K562 (cell line): ENCODE measurements at regions not wholly inside any gene's neighbourhood (a gene's known extent, or its start where the extent isn't known, plus 50 kb on each side); places are given as distances from the start of the nearest gene placed in this dataset.

ENCODE experiments used
- ATAC-seq: fragments of 200-7000 bp; cut with Tn5 transposase; 3 replicates; pipeline ENCODE4 v1.9.1; 2020; ENCODE audit warnings: moderate library complexity
- BruUV-seq: library from RNA; stranded (reverse); fragments of 400-500 nt; replicated peaks from 2 replicates; lab custom pipeline; 2021; lab: Mats Ljungman, UMichigan
- CTCF ChIA-PET: fragments of 300-600 bp; formaldehyde crosslinking; extraction: SDS; loops from one replicate; lab custom pipeline; 2021; ENCODE audit warnings: low intra/inter-chr PET ratio; lab: Yijun Ruan, JAX
- POLR2A ChIA-PET: fragments of 300-600, 350-650 bp; sonication (Branson Sonifier 250); formaldehyde crosslinking; extraction: SDS; loops from one replicate; lab custom pipeline; 2021; ENCODE audit warnings: antibody characterized with exemption, inconsistent platforms; lab: Yijun Ruan, JAX
- DNase-seq, 4 experiments: peaks; one replicate each; pipeline versions ENCODE4 v3.0.0 to v3.0.0-alpha.2; 2011 to 2018; ENCODE audit warnings: low spot score in 3 of 4, mixed read lengths in 3 of 4; ENCODE audit errors: extremely low read depth in 1 of 4
- FAIRE-seq: peaks from 2 replicates; lab custom pipeline; 2011; peaks lifted over from hg19 to GRCh38; lab: Jason Lieb, UNC
- H2AFZ ChIP-seq: 2 replicates; pipeline ENCODE4 v1.6.0; 2011; ENCODE audit warnings: low read depth, low read length, control low read depth, inconsistent platforms
- H3K27ac ChIP-seq: fragments of 200-600 bp; 3 replicates; pipeline ENCODE4 v1.8.0; 2011; ENCODE audit warnings: low read depth, mild to moderate bottlenecking, control low read depth, inconsistent platforms, low read length, moderate library complexity, mixed read lengths; ENCODE audit errors: extremely low read depth
- H3K27me3 ChIP-seq, 2 experiments: fragments of 300-600 bp in 1 of 2; 2 replicates in 1 of 2; 3 replicates in 1 of 2; pipeline versions ENCODE4 v1.6.0 to v1.8.0; 2011; ENCODE audit warnings: inconsistent platforms in 2 of 2, low read length in 2 of 2, mild to moderate bottlenecking in 1 of 2, mixed read lengths in 1 of 2, moderate library complexity in 1 of 2; ENCODE audit not compliant: control insufficient read depth in 2 of 2, insufficient read depth in 2 of 2
- H3K36me3 ChIP-seq: fragments of 300-600 bp; 3 replicates; pipeline ENCODE4 v1.8.0; 2011; ENCODE audit warnings: mild to moderate bottlenecking, low read length, inconsistent platforms; ENCODE audit not compliant: control insufficient read depth, insufficient read depth
- H3K4me1 ChIP-seq, 2 experiments: fragments of 200-600 bp in 1 of 2; replicated peaks in 1 of 2; 2 replicates in 1 of 2; 3 replicates in 1 of 2; pipeline versions ENCODE4 v1.5.1 to v1.8.0; 2011; ENCODE audit warnings: inconsistent platforms in 2 of 2, low read length in 2 of 2, mild to moderate bottlenecking in 1 of 2, mixed read lengths in 1 of 2, moderate library complexity in 1 of 2; ENCODE audit not compliant: control insufficient read depth in 2 of 2, insufficient read depth in 2 of 2
- H3K4me2 ChIP-seq: 2 replicates; pipeline ENCODE4 v1.6.1; 2011; ENCODE audit warnings: low read length, control low read depth, inconsistent platforms, mixed read lengths; ENCODE audit not compliant: insufficient read depth
- H3K4me3 ChIP-seq: fragments of 200-600 bp; sonication (generic), shearing (Covaris generic); 2 replicates; pipeline ENCODE4 v1.5.1; 2016; ENCODE audit warnings: control low read depth, inconsistent platforms
- H3K79me2 ChIP-seq: fragments of 200-600 bp; 3 replicates; pipeline ENCODE4 v1.8.0; 2011; ENCODE audit warnings: low read length, inconsistent platforms; ENCODE audit not compliant: control insufficient read depth, insufficient read depth
- H3K9ac ChIP-seq, 2 experiments: 2 replicates each; pipeline versions ENCODE4 v1.6.0 to v1.6.1; 2011; ENCODE audit warnings: low read depth in 2 of 2, low read length in 2 of 2, control low read depth in 1 of 2, inconsistent platforms in 1 of 2, mild to moderate bottlenecking in 1 of 2, mixed read lengths in 1 of 2; ENCODE audit not compliant: insufficient read depth in 1 of 2
- H3K9me1 ChIP-seq: one replicate; pipeline ENCODE4 v1.6.0; 2011; ENCODE audit warnings: inconsistent platforms, mild to moderate bottlenecking, low read length, moderate library complexity; ENCODE audit not compliant: control insufficient read depth, insufficient read depth
- H3K9me3 ChIP-seq: replicated peaks from 2 replicates; pipeline ENCODE4 v1.5.1; 2011; ENCODE audit warnings: low read depth, low read length, inconsistent platforms; ENCODE audit not compliant: control insufficient read depth, insufficient read depth
- H4K20me1 ChIP-seq: replicated peaks from 2 replicates; pipeline ENCODE4 v1.6.1; 2011; ENCODE audit warnings: low read length, inconsistent platforms, mixed read lengths; ENCODE audit not compliant: control insufficient read depth, insufficient read depth
- CBFA2T2 ChIP-seq: fragments of 450-650 bp; conservative IDR thresholded peaks from 2 replicates; pipeline ENCODE4 v1.6.1; 2017; ENCODE audit warnings: mild to moderate bottlenecking
- EZH2 ChIP-seq: IDR thresholded peaks from 2 replicates; pipeline ENCODE4 v1.6.1; 2012; ENCODE audit warnings: low read depth, mild to moderate bottlenecking, inconsistent platforms, low read length, borderline replicate concordance
- GATAD2A ChIP-seq: fragments of 450-650 bp; IDR thresholded peaks from 2 replicates; pipeline ENCODE4 v1.6.1; 2017
- MIER1 ChIP-seq: fragments of 450-650 bp; IDR thresholded peaks from 2 replicates; pipeline ENCODE4 v1.6.1; 2016; ENCODE audit warnings: antibody characterized with exemption, mild to moderate bottlenecking, low read depth
- MYBL2 ChIP-seq, 2 experiments: fragments of 450-650 bp in 1 of 2; sonication (generic) in 1 of 2; formaldehyde crosslinking in 1 of 2; IDR thresholded peaks; 2 replicates each; pipeline versions ENCODE4 v1.6.1 to v1.8.1; 2017 to 2022; ENCODE audit warnings: borderline replicate concordance in 1 of 2, inconsistent platforms in 1 of 2, low read depth in 1 of 2, mild to moderate bottlenecking in 1 of 2, missing genetic modification reagents in 1 of 2, moderate library complexity in 1 of 2
- SREBF2 ChIP-seq: sonication (generic); formaldehyde crosslinking; IDR thresholded peaks from 2 replicates; pipeline ENCODE4 v1.4.0; 2020; ENCODE audit warnings: mild to moderate bottlenecking, missing genetic modification reagents
- TCF7 ChIP-seq: sonication (generic); IDR thresholded peaks from 2 replicates; pipeline ENCODE4 v1.6.1; 2016; ENCODE audit warnings: antibody characterized with exemption, borderline replicate concordance
- TRIM28 ChIP-seq: fragments of 450-650 bp; IDR thresholded peaks from 2 replicates; pipeline ENCODE4 v1.6.1; 2017
- ZFPM2 ChIP-seq: fragments of 250-450 bp; sonication (Bioruptor Pico); IDR thresholded peaks from 2 replicates; pipeline ENCODE4 v1.5.1; 2022; ENCODE audit warnings: mild to moderate bottlenecking
- ZKSCAN1 ChIP-seq: fragments of 150-350 bp; IDR thresholded peaks from 2 replicates; pipeline ENCODE4 v1.6.1; 2016; ENCODE audit warnings: low read depth, low read length
- ZNF24 ChIP-seq: fragments of 450-650 bp; IDR thresholded peaks from 2 replicates; pipeline ENCODE4 v1.6.1; 2016
- ZSCAN32 ChIP-seq: fragments of 450-650 bp; formaldehyde crosslinking; IDR thresholded peaks from 2 replicates; pipeline ENCODE4 v1.4.0; 2020; ENCODE audit warnings: mild to moderate bottlenecking, moderate library complexity
- WGBS: fragments of 100-300 bp; shearing (Covaris generic); methylation state at CpG from one replicate; pipeline ENCODE4 v1.1.6; 2016; ENCODE audit warnings: low coverage, mixed read lengths; ENCODE audit not compliant: insufficient coverage; ENCODE audit errors: missing lambda C conversion rate; 5-methylcytosine and 5-hydroxymethylcytosine counted together
- in situ Hi-C: fragments of 300-500 bp; cut with MboI; formaldehyde crosslinking; loops from 4 replicates; pipeline ENCODE4 v1.15.0; 2018; ENCODE audit warnings: inconsistent platforms, mixed read lengths
- intact Hi-C: fragments of 100-400 bp; cut with micrococcal nuclease; formaldehyde crosslinking; loops from 2 replicates; pipeline ENCODE4 v1.14.2; 2022

DNA sequence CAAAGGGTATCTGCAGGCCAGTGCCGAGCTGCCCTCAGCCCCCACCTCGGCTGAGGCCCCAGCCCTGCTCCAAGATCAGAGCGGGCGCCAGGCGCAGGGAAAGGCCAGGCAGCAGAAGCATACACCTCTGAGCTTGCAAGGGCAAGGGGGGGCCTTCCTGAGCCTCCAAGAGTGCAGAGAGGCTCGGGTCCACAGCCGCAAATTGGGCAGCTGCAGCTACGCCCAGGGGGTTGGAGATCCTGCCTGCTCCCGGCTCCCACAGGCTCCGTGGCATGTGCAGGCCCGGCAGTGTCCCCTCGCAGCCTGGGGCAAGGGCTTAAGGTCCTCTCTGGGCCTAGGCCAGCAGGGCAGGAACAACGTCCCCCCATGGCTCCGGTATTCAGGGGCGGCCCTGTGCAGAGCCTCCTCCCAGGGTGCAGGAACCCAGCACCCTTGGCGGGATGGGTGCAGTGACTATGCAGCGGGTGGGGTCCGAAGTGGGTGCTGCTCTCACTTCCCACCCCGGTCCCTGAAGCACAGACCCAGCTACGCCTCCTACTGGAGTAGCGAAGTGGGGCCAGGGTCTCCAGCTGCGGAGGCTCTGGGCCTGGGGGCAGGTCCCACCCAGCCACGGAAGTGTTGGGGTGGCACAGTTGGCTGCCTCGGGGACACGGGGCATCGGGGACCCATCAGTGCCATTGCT lies 120.2 kb upstream of the TMEFF2 start:
- in situ Hi-C loops, result no loop called here
- DNase-seq (no peak), ATAC-seq (no peak), FAIRE-seq (no peak)
- Histone ChIP-seq H3K79me2 (no peaks in the 10 kb centered on the region), H3K9ac (no peak overlapping the region), H3K27ac (no peak overlapping the region), H3K4me1 (no peaks in the 10 kb centered on the region; a peak in 1 of 5 replicates), H3K4me3 (no peak overlapping the region), H3K9me1 (no peaks in the 10 kb centered on the region), H2AFZ (no peak overlapping the region), H4K20me1 (no peaks in the 10 kb centered on the region), H3K27me3 (no peaks in the 10 kb centered on the region), H3K36me3 (no peaks in the 10 kb centered on the region), H3K4me2 (no peak overlapping the region), H3K9me3 (no peaks in the 10 kb centered on the region)
- ChIA-PET POLR2A (no interaction called here), CTCF (no interaction called here)
- TF ChIP-seq MIER1, result no peak
- TF ChIP-seq MYBL2 (IDR thresholded peaks at IDR 0.05; ENCODE audit: low read depth), result no peak
- no peak for TF ChIP-seq MYBL2 (CRISPR knock-in tag; IDR thresholded peaks at IDR 0.05; ENCODE audit: borderline replicate concordance)
- TF ChIP-seq ZNF24, result no peak
- TF ChIP-seq TCF7, result no peak
- TF ChIP-seq EZH2, result no peak
- TF ChIP-seq GATAD2A, result no peak
- no peak for TF ChIP-seq CBFA2T2
- TF ChIP-seq ZSCAN32 (CRISPR knock-in tag), result no peak
- TF ChIP-seq TRIM28, result no peak
- no peak for TF ChIP-seq ZFPM2 (CRISPR knock-in tag)
- TF ChIP-seq ZKSCAN1, result no peak
- TF ChIP-seq SREBF2 (CRISPR knock-in tag), result no peak
- intact Hi-C loops, result no loop called here
- whole genome bisulfite sequencing, result under 1% methylated on average over 12 of the region's 26 CpGs
- BruUV-seq, result no TSS peak
